Keratinocyte (primary cell): ENCODE measurements at regions not wholly inside any gene's neighbourhood (a gene's known extent, or its start where the extent isn't known, plus 50 kb on each side); places are given as distances from the start of the nearest gene placed in this dataset.
A peak's percentile ranks its signal among the peaks of the same experiment; 100 is the strongest.

ENCODE experiments used
- DNase-seq: peaks from one replicate; pipeline ENCODE4 v3.0.0-alpha.2; 2011; ENCODE audit warnings: low read depth, missing footprints, low spot score
- FAIRE-seq: peaks from 2 replicates; lab custom pipeline; 2011; peaks lifted over from hg19 to GRCh38; lab: Jason Lieb, UNC
- H2AFZ ChIP-seq: 2 replicates; pipeline ENCODE4 v1.6.0; 2012; ENCODE audit warnings: low read length, control low read depth, inconsistent platforms; ENCODE audit not compliant: control insufficient read depth
- H3K27ac ChIP-seq: 2 replicates; pipeline ENCODE4 v1.5.1; 2011; ENCODE audit warnings: low read length; ENCODE audit not compliant: control insufficient read depth, insufficient read depth
- H3K27me3 ChIP-seq: 3 replicates; pipeline ENCODE4 v1.6.0; 2011; ENCODE audit warnings: low read length; ENCODE audit not compliant: control insufficient read depth, insufficient read depth; ENCODE audit errors: extremely low read depth
- H3K36me3 ChIP-seq, 2 experiments: 2 replicates in 1 of 2; 3 replicates in 1 of 2; pipeline ENCODE4 v1.5.1; 2011; ENCODE audit warnings: low read length in 2 of 2, mild to moderate bottlenecking in 1 of 2; ENCODE audit not compliant: control insufficient read depth in 2 of 2, insufficient read depth in 2 of 2; ENCODE audit errors: extremely low read depth in 1 of 2
- H3K4me1 ChIP-seq: 3 replicates; pipeline ENCODE4 v1.5.1; 2011; ENCODE audit warnings: low read length; ENCODE audit not compliant: control insufficient read depth, insufficient read depth; ENCODE audit errors: extremely low read depth
- H3K4me2 ChIP-seq: 3 replicates; pipeline ENCODE4 v1.6.0; 2011; ENCODE audit warnings: low read depth, low read length; ENCODE audit not compliant: control insufficient read depth, insufficient read depth; ENCODE audit errors: extremely low read depth
- H3K4me3 ChIP-seq, 3 experiments: fragments of 200-600 bp in 1 of 3; sonication (generic) in 1 of 3; 2 replicates in 2 of 3; 3 replicates in 1 of 3; pipeline ENCODE4 v1.5.1; 2011 to 2016; ENCODE audit warnings: low read length in 3 of 3, mild to moderate bottlenecking in 3 of 3, control low read depth in 2 of 3, inconsistent platforms in 1 of 3, low read depth in 1 of 3, mixed read lengths in 1 of 3, mixed run types in 1 of 3, moderate library complexity in 1 of 3; ENCODE audit not compliant: control insufficient read depth in 2 of 3, insufficient read depth in 2 of 3; ENCODE audit errors: extremely low read depth in 1 of 3
- H3K79me2 ChIP-seq: 2 replicates; pipeline ENCODE4 v1.6.0; 2012; ENCODE audit warnings: low read length; ENCODE audit not compliant: control insufficient read depth, insufficient read depth
- H3K9ac ChIP-seq: 3 replicates; pipeline ENCODE4 v1.6.0; 2011; ENCODE audit warnings: low read length; ENCODE audit not compliant: control insufficient read depth, insufficient read depth; ENCODE audit errors: extremely low read depth
- H3K9me1 ChIP-seq: 3 replicates; pipeline ENCODE4 v1.6.0; 2011; ENCODE audit warnings: low read length; ENCODE audit not compliant: control insufficient read depth, insufficient read depth; ENCODE audit errors: extremely low read depth
- H3K9me3 ChIP-seq: 2 replicates; pipeline ENCODE4 v1.5.1; 2012; ENCODE audit warnings: low read depth, low read length; ENCODE audit not compliant: control insufficient read depth
- H4K20me1 ChIP-seq: 3 replicates; pipeline ENCODE4 v1.6.0; 2011; ENCODE audit warnings: low read length; ENCODE audit not compliant: control insufficient read depth, insufficient read depth; ENCODE audit errors: extremely low read depth
- CTCF ChIP-seq, 3 experiments: IDR thresholded peaks in 1 of 3; conservative IDR thresholded peaks in 1 of 3; optimal IDR thresholded peaks in 1 of 3; 2 replicates in 2 of 3; 3 replicates in 1 of 3; pipeline versions ENCODE3 to v1.5.1; 2011; ENCODE audit warnings: low read length in 3 of 3, mild to moderate bottlenecking in 3 of 3, moderate library complexity in 2 of 3, control low read depth in 1 of 3, inconsistent platforms in 1 of 3; ENCODE audit not compliant: insufficient read depth in 2 of 3; ENCODE audit errors: extremely low read depth in 1 of 3
- EZH2 ChIP-seq: IDR thresholded peaks from one replicate; pipeline ENCODE4 v1.6.1; 2012; ENCODE audit warnings: inconsistent platforms, mild to moderate bottlenecking, low read length, moderate library complexity
- dilution Hi-C: fragments of 300-500 bp; cut with MboI; formaldehyde crosslinking; loops from one replicate; pipeline ENCODE4 v1.7.0; 2020; ENCODE audit warnings: low sequenced_read_pairs; ENCODE audit not compliant: extremely low pct_ligation_motif_present

GRCh38 chrX:30141966-30142365 is 73.4 kb upstream of the MAGEB2 start:
- FAIRE-seq, result no peak
- H3K36me3 ChIP-seq, result no peaks in the 10 kb centered on the region
- no peaks in the 10 kb centered on the region for H3K9me3 ChIP-seq
- no peaks in the 10 kb centered on the region for H3K4me1 ChIP-seq
- H3K79me2 ChIP-seq, result no peaks in the 10 kb centered on the region
- H3K9me1 ChIP-seq, result no peaks in the 10 kb centered on the region
- dilution Hi-C loops, result no loop called here
- H3K27ac ChIP-seq, result no peak overlapping the region
- no peak overlapping the region for H3K9ac ChIP-seq
- no peaks in the 10 kb centered on the region for H3K27me3 ChIP-seq
- no peak overlapping the region for H3K4me3 ChIP-seq
- TF ChIP-seq EZH2 (no peak), CTCF (optimal IDR thresholded peaks at IDR 0.05 in 1 of 3, IDR thresholded peaks at IDR 0.05 in 1 of 3, conservative IDR thresholded peaks at IDR 0.05 in 1 of 3; ENCODE audit: extremely low read depth in 1 of 3, insufficient read depth in 2 of 3, low read length in 3 of 3) (peak in 2 of 3 experiments; percentile 18 to 29)
- DNase-seq, result no peak
- H4K20me1 ChIP-seq, result no peaks in the 10 kb centered on the region
- no peak overlapping the region for H2AFZ ChIP-seq
- H3K4me2 ChIP-seq, result no peak overlapping the region

- Histone ChIP-seq H3K4me2 (no peak overlapping the region), H4K20me1 (no peaks in the 10 kb centered on the region), H3K9me1 (no peaks in the 10 kb centered on the region), H3K27me3 (no peaks in the 10 kb centered on the region), H2AFZ (no peak overlapping the region), H3K36me3 (no peaks in the 10 kb centered on the region), H3K4me3 (no peak overlapping the region), H3K9ac (no peak overlapping the region), H3K4me1 (no peaks in the 10 kb centered on the region), H3K79me2 (no peaks in the 10 kb centered on the region), H3K27ac (no peak overlapping the region), H3K9me3 (no peaks in the 10 kb centered on the region)
- DNase-seq (no peak), FAIRE-seq (no peak)
- dilution Hi-C loops, result no loop called here
- no peak for TF ChIP-seq CTCF (optimal IDR thresholded peaks at IDR 0.05 in 1 of 3, IDR thresholded peaks at IDR 0.05 in 1 of 3, conservative IDR thresholded peaks at IDR 0.05 in 1 of 3; ENCODE audit: extremely low read depth in 1 of 3, insufficient read depth in 2 of 3, low read length in 3 of 3)
- TF ChIP-seq EZH2, result no peak
Measured at GRCh38 chrX:30144221-30144620, 71.1 kb upstream of the MAGEB2 start.
